GM18861 (cell line): ENCODE measurements at regions not wholly inside any gene's neighbourhood (a gene's known extent, or its start where the extent isn't known, plus 50 kb on each side); places are given as distances from the start of the nearest gene placed in this dataset.

ENCODE experiments used
- ATAC-seq: cut with Tn5 transposase; IDR thresholded peaks from one replicate; pipeline ENCODE4 v1.9.1; 2021; ENCODE audit not compliant: unreplicated experiment

GRCh38 chr5:54721116-54721515 lies 203.6 kb downstream of the SNX18 start:
- no peak for ATAC-seq

- no peak for ATAC-seq
These were observed 202.8 kb downstream of the SNX18 start for GRCh38 chr5:54720341-54720740.

GRCh38 chr5:54719384-54720283 lies 202.1 kb downstream of the SNX18 start:
- no peak for ATAC-seq

- no peak for ATAC-seq
These were observed 201.1 kb downstream of the SNX18 start for GRCh38 chr5:54718656-54719055.

- ATAC-seq, result no peak
These were observed 200.3 kb downstream of the SNX18 start for GRCh38 chr5:54717870-54718269.

- no peak for ATAC-seq
These were observed 199.9 kb downstream of the SNX18 start for GRCh38 chr5:54717459-54717858.

GRCh38 chr5:54713923-54714581 lies 196.5 kb downstream of the SNX18 start:
- no peak for ATAC-seq

- ATAC-seq, result no peak
These were observed 191.5 kb downstream of the SNX18 start for GRCh38 chr5:54709096-54709495.

GRCh38 chr5:54707841-54708240 lies 190.3 kb downstream of the SNX18 start:
- ATAC-seq, result no peak

GRCh38 chr5:54705994-54706653 lies 188.6 kb downstream of the SNX18 start:
- ATAC-seq, result no peak

GRCh38 chr5:54704825-54705224 lies 187.3 kb downstream of the SNX18 start:
- no peak for ATAC-seq

- ATAC-seq, result no peak
These were observed 186.8 kb downstream of the SNX18 start for GRCh38 chr5:54704333-54704732.

- no peak for ATAC-seq
These were observed 186.2 kb downstream of the SNX18 start for GRCh38 chr5:54703565-54704255.

- ATAC-seq, result no peak
These were observed 185.6 kb downstream of the SNX18 start for GRCh38 chr5:54703133-54703532.

- ATAC-seq, result no peak
These were observed 184.9 kb downstream of the SNX18 start for GRCh38 chr5:54702470-54702869.

- no peak for ATAC-seq
These were observed 183.5 kb downstream of the SNX18 start for GRCh38 chr5:54700986-54701578.

- no peak for ATAC-seq
These were observed 179.4 kb downstream of the SNX18 start for GRCh38 chr5:54696931-54697330.

- no peak for ATAC-seq
These were observed 178.8 kb downstream of the SNX18 start for GRCh38 chr5:54696346-54696745.

GRCh38 chr5:54695198-54695966 lies 177.8 kb downstream of the SNX18 start:
- no peak for ATAC-seq
